HCT116 (cell line): ENCODE measurements at regions not wholly inside any gene's neighbourhood (a gene's known extent, or its start where the extent isn't known, plus 50 kb on each side); places are given as distances from the start of the nearest gene placed in this dataset.

Source experiments
- ATAC-seq: fragments of 200-7000 bp; cut with Tn5 transposase; 2 replicates; pipeline ENCODE4 v1.9.1; 2020; ENCODE audit warnings: mild to moderate bottlenecking, moderate library complexity
- BruUV-seq: library from RNA; stranded (reverse); fragments of 400-500 nt; replicated peaks from 2 replicates; lab custom pipeline; 2021; lab: Mats Ljungman, UMichigan
- CTCF ChIA-PET: fragments of 300-600 bp; sonication (Branson Sonifier 250); formaldehyde crosslinking; loops from one replicate; lab custom pipeline; 2021; ENCODE audit warnings: antibody characterized with exemption; lab: Charles Lee
- POLR2A ChIA-PET: fragments of 300-600, 350-600 bp; sonication (Branson Sonifier 250); formaldehyde crosslinking; loops from one replicate; lab custom pipeline; 2021; ENCODE audit warnings: antibody characterized with exemption; lab: Charles Lee
- RAD21 ChIA-PET, 2 experiments: fragments of 300-600 bp; sonication (Branson Sonifier 250); formaldehyde crosslinking; loops; one replicate each; lab custom pipeline; 2023; ENCODE audit warnings: low total read pairs in 2 of 2; ENCODE audit not compliant: uncharacterized antibody in 2 of 2, unreplicated experiment in 2 of 2, low non-redundant PET in 1 of 2; lab: Charles Lee
- DNase-seq: peaks from one replicate; pipeline ENCODE4 v3.0.0-alpha.2; 2010; ENCODE audit warnings: low read depth, low spot score
- H2AFZ ChIP-seq: fragments of 200-600 bp; shearing (Covaris generic), sonication (generic); 2 replicates; pipeline ENCODE4 v1.6.1; 2017; ENCODE audit warnings: low read depth, mixed run types, mixed read lengths, antibody characterized with exemption, low read length; ENCODE audit not compliant: poor library complexity, severe bottlenecking
- H3K27ac ChIP-seq: 2 replicates; pipeline ENCODE4 v1.5.1; 2012; ENCODE audit warnings: low read depth, low read length
- H3K27me3 ChIP-seq: fragments of 200-600 bp; sonication (generic); 2 replicates; pipeline ENCODE4 v1.6.1; 2016; ENCODE audit warnings: mixed run types, low read length, mixed read lengths; ENCODE audit not compliant: insufficient read depth
- H3K36me3 ChIP-seq, 2 experiments: fragments of 200-500 bp in 1 of 2; fragments of 200-600 bp in 1 of 2; sonication (Bioruptor generic) in 1 of 2; sonication (generic) in 1 of 2; 2 replicates each; pipeline versions ENCODE4 v1.5.1 to v1.6.1; 2014 to 2016; ENCODE audit warnings: low read length in 2 of 2, inconsistent platforms in 1 of 2, mixed read lengths in 1 of 2, mixed run types in 1 of 2; ENCODE audit not compliant: insufficient read depth in 2 of 2, control insufficient read depth in 1 of 2
- H3K4me1 ChIP-seq, 2 experiments: fragments of 200-600 bp in 1 of 2; sonication (generic) in 1 of 2; 2 replicates each; pipeline versions ENCODE4 v1.5.1 to v1.6.1; 2012 to 2017; ENCODE audit warnings: low read length in 2 of 2, inconsistent platforms in 1 of 2, mild to moderate bottlenecking in 1 of 2, mixed read lengths in 1 of 2, mixed run types in 1 of 2, moderate library complexity in 1 of 2; ENCODE audit not compliant: insufficient read depth in 2 of 2, control insufficient read depth in 1 of 2
- H3K4me2 ChIP-seq: fragments of 200-600 bp; sonication (generic); 2 replicates; pipeline ENCODE4 v1.6.1; 2017; ENCODE audit warnings: mixed run types, low read length, mixed read lengths
- H3K4me3 ChIP-seq, 2 experiments: fragments of 200-600 bp in 1 of 2; sonication (generic) in 1 of 2; replicated peaks in 1 of 2; 2 replicates each; pipeline ENCODE4 v1.5.1; 2011 to 2016; ENCODE audit warnings: low read length in 2 of 2, control low read depth in 1 of 2, low read depth in 1 of 2, mild to moderate bottlenecking in 1 of 2, mixed read lengths in 1 of 2, mixed run types in 1 of 2
- H3K79me2 ChIP-seq: fragments of 200-600 bp; sonication (generic); 2 replicates; pipeline ENCODE4 v1.6.1; 2017; ENCODE audit warnings: mild to moderate bottlenecking, mixed run types, low read length, moderate library complexity, mixed read lengths; ENCODE audit not compliant: insufficient read depth
- H3K9ac ChIP-seq: fragments of 200-600 bp; sonication (generic); 2 replicates; pipeline ENCODE4 v1.6.1; 2016; ENCODE audit warnings: low read length, mixed read lengths
- H3K9me2 ChIP-seq: fragments of 200-600 bp; sonication (generic), shearing (Covaris generic); 2 replicates; pipeline ENCODE4 v1.6.1; 2017; ENCODE audit warnings: mixed run types, mild to moderate bottlenecking, moderate library complexity; ENCODE audit not compliant: insufficient read depth
- H3K9me3 ChIP-seq, 2 experiments: fragments of 200-500 bp in 1 of 2; fragments of 200-600 bp in 1 of 2; sonication (Bioruptor generic) in 1 of 2; sonication (generic) in 1 of 2; 2 replicates each; pipeline ENCODE4 v1.6.1; 2014 to 2017; ENCODE audit warnings: low read length in 2 of 2, mixed read lengths in 2 of 2, inconsistent platforms in 1 of 2, low read depth in 1 of 2, mild to moderate bottlenecking in 1 of 2, mixed run types in 1 of 2, moderate library complexity in 1 of 2; ENCODE audit not compliant: control insufficient read depth in 1 of 2, insufficient read depth in 1 of 2
- H4K20me1 ChIP-seq: fragments of 200-600 bp; sonication (generic), shearing (Covaris generic); 2 replicates; pipeline ENCODE4 v1.6.1; 2017; ENCODE audit warnings: mixed run types, mild to moderate bottlenecking, moderate library complexity; ENCODE audit not compliant: insufficient read depth
- EZH2 ChIP-seq: fragments of 200-600 bp; sonication (generic); IDR thresholded peaks from 2 replicates; pipeline ENCODE4 v1.6.1; 2017; ENCODE audit warnings: antibody characterized with exemption, mixed run types
- FOSL1 ChIP-seq: IDR thresholded peaks from 2 replicates; pipeline ENCODE4 v1.6.1; 2012; ENCODE audit warnings: low read depth
- JUND ChIP-seq: IDR thresholded peaks from 2 replicates; pipeline ENCODE4 v1.6.1; 2012
- POLR2A ChIP-seq: IDR thresholded peaks from 2 replicates; pipeline ENCODE4 v1.7.0; 2011; ENCODE audit warnings: borderline replicate concordance; ENCODE audit not compliant: insufficient read depth, insufficient read length; ENCODE audit errors: extremely low read depth
- REST ChIP-seq: IDR thresholded peaks from 2 replicates; pipeline ENCODE4 v1.6.1; 2012; ENCODE audit warnings: low read depth
- SP1 ChIP-seq: IDR thresholded peaks from 2 replicates; pipeline ENCODE4 v1.6.1; 2012; ENCODE audit warnings: low read depth
- SRF ChIP-seq: IDR thresholded peaks from 2 replicates; pipeline ENCODE4 v1.6.1; 2012; ENCODE audit warnings: low read depth
- TCF7L2 ChIP-seq: IDR thresholded peaks from 2 replicates; pipeline ENCODE4 v1.7.0; 2011; ENCODE audit warnings: borderline replicate concordance, inconsistent platforms; ENCODE audit not compliant: insufficient read depth, insufficient read length; ENCODE audit errors: extremely low read depth
- ZFX ChIP-seq: fragments of 450-650 bp; IDR thresholded peaks from 2 replicates; pipeline ENCODE4 v1.6.1; 2017
- intact Hi-C: fragments of 100-400 bp; cut with micrococcal nuclease; formaldehyde crosslinking; loops from 2 replicates; pipeline ENCODE4 v1.10.0; 2022
- TF ChIP-seq, protein P1 (sequence below), 3 experiments: fragments of 200-600 bp in 1 of 3; sonication (generic) in 1 of 3; IDR thresholded peaks in 2 of 3; conservative IDR thresholded peaks in 1 of 3; 2 replicates each; pipeline ENCODE4 v1.5.1; 2012 to 2017; ENCODE audit warnings: low read depth in 2 of 3, low read length in 2 of 3, antibody characterized with exemption in 1 of 3, borderline replicate concordance in 1 of 3, control low read depth in 1 of 3, mild to moderate bottlenecking in 1 of 3, mixed read lengths in 1 of 3, mixed run types in 1 of 3, moderate library complexity in 1 of 3; ENCODE audit not compliant: insufficient read depth in 1 of 3

DNA sequence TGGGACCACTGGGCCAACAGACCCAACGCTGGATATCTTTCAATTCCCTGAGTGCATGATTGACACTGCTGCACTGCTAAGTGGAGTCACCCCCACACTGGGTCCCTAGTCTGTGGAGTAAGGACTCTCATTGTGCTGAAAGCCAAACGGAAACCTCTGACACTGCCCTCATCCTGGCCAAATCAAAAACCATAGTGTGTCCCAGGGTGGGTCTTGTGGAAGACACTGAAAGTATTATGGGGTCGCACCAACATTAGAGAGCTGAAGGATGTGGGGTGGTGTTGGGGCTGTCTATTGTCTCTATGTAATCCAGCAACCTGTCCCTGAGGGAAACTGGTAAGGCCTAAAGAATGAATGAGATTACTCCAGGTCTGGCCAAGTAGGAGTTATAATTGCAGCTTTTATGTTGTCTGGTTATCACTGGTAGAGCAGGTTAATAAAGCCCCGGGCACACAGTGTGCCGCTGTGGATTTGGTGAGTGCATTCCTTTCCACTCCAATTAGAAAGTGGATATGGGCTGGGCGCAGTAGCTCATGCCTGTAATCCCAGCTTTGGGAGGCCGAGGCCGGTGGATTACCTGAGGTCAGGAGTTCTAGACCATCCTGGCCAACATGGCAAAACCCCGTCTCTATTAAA is 57.9 kb downstream of the HLA-A start:
- Histone ChIP-seq H3K4me3 (no peak overlapping the region), H3K4me1 (peaks cover 0 to 5% of the 10 kb centered on the region in 2 experiments; a peak in 2 of 4 replicates), H3K27me3 (no peaks in the 10 kb centered on the region), H3K36me3 (no peaks in the 10 kb centered on the region), H2AFZ (no peak overlapping the region), H3K9me2 (no peaks in the 10 kb centered on the region), H3K9ac (no peak overlapping the region), H3K27ac (no peak overlapping the region), H3K9me3 (no peaks in the 10 kb centered on the region), H3K4me2 (no peak overlapping the region), H3K79me2 (no peaks in the 10 kb centered on the region), H4K20me1 (no peaks in the 10 kb centered on the region)
- POLR2A ChIA-PET, result no interaction called here
- no TSS peak for BruUV-seq
- RAD21 ChIA-PET, result no interaction called here
- CTCF ChIA-PET, result no interaction called here
- TF ChIP-seq ZFX (no peak), EZH2 (no peak), SRF (no peak), JUND (no peak)
- no peak for ATAC-seq
- intact Hi-C loops, result no loop called here
- no peak for DNase-seq

GRCh38 chr6:30002871-30003270 is 58.2 kb upstream of the POLR1H start:
- Histone ChIP-seq H3K4me3 (no peak overlapping the region), H2AFZ (no peak overlapping the region), H3K9ac (no peak overlapping the region), H3K79me2 (no peaks in the 10 kb centered on the region), H3K4me2 (no peak overlapping the region), H3K36me3 (no peaks in the 10 kb centered on the region), H3K9me3 (no peaks in the 10 kb centered on the region), H4K20me1 (no peaks in the 10 kb centered on the region), H3K9me2 (no peaks in the 10 kb centered on the region), H3K27me3 (no peaks in the 10 kb centered on the region), H3K27ac (no peak overlapping the region), H3K4me1 (peaks cover 0 to 5% of the 10 kb centered on the region in 2 experiments; a peak in 1 of 4 replicates)
- ChIA-PET RAD21 (no interaction called here), POLR2A (no interaction called here), CTCF (no interaction called here)
- intact Hi-C loops, result no loop called here
- ATAC-seq (no peak), DNase-seq (no peak)
- BruUV-seq, result no TSS peak
- TF ChIP-seq ZFX, result no peak
- TF ChIP-seq TCF7L2, result no peak
- no peak for TF ChIP-seq FOSL1
- TF ChIP-seq POLR2A, result no peak
- TF ChIP-seq, protein P1, sequence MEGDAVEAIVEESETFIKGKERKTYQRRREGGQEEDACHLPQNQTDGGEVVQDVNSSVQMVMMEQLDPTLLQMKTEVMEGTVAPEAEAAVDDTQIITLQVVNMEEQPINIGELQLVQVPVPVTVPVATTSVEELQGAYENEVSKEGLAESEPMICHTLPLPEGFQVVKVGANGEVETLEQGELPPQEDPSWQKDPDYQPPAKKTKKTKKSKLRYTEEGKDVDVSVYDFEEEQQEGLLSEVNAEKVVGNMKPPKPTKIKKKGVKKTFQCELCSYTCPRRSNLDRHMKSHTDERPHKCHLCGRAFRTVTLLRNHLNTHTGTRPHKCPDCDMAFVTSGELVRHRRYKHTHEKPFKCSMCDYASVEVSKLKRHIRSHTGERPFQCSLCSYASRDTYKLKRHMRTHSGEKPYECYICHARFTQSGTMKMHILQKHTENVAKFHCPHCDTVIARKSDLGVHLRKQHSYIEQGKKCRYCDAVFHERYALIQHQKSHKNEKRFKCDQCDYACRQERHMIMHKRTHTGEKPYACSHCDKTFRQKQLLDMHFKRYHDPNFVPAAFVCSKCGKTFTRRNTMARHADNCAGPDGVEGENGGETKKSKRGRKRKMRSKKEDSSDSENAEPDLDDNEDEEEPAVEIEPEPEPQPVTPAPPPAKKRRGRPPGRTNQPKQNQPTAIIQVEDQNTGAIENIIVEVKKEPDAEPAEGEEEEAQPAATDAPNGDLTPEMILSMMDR (IDR thresholded peaks at IDR 0.05 in 2 of 3, conservative IDR thresholded peaks at IDR 0.05 in 1 of 3; ENCODE audit: borderline replicate concordance in 1 of 3, insufficient read depth in 1 of 3, low read depth in 2 of 3, low read length in 2 of 3), result no peak
- TF ChIP-seq REST, result no peak
- TF ChIP-seq SP1, result no peak
